Activated T-helper 1 cell treated with anti-CD3 and anti-CD28 coated beads, Interleukin-2, amount 50 U/mL, for 16 hours (primary cell): ENCODE measurements at regions not wholly inside any gene's neighbourhood (a gene's known extent, or its start where the extent isn't known, plus 50 kb on each side); places are given as distances from the start of the nearest gene placed in this dataset.
"Not testable (repeated sequence)": the region's sequence is repeated elsewhere in the genome, so short reads cannot be mapped to it uniquely, and the experiment has no call there.

Experiments used
- DNase-seq, 2 donors: peaks; one replicate each; pipeline ENCODE4 v3.0.0-alpha.2; 2020; ENCODE audit warnings: low read depth in 1 of 2, low spot score in 1 of 2

GRCh38 chr4:63302078-63302477 lies 1107.2 kb downstream of the TECRL start:
- DNase-seq, result no peak

DNA sequence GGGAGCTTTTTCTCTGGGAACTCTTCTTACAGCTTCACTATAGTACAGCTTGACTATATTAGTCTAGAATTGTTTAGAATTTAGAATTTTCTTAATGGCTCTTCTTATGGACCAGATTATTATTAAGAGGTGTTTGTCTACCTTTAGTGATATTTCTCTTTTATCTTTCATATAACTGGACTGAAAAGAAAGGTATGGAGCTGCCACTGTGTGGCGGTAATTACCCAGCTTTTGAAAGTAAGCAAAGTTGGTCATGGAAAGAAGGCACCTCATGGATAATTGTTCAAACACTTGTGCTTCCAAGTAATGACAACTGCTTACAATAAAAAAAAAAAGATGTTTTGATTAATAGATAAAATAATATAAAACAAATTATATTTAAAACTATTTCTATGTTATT lies 1112.5 kb downstream of the TECRL start:
- DNase-seq, result no peak

DNA sequence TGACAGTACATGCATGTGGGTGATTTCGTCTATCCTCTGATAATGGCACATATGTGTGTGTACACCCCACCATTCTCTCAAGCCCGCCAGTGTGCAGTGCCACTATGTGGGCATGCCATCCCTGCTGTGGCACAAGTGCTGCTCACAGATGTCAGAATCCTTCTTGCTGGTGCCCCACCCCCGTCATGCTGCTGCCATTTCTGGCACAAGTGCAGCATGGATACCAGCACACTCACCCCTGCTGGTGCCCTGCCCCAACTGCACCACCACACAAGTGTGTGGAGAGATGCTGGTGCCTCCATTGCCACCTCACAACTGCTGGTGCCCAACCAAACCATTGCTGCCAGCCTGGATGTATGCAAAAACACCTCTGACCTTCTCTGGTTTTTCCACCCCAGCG lies 1133.8 kb downstream of the TECRL start:
- no peak for DNase-seq

DNA sequence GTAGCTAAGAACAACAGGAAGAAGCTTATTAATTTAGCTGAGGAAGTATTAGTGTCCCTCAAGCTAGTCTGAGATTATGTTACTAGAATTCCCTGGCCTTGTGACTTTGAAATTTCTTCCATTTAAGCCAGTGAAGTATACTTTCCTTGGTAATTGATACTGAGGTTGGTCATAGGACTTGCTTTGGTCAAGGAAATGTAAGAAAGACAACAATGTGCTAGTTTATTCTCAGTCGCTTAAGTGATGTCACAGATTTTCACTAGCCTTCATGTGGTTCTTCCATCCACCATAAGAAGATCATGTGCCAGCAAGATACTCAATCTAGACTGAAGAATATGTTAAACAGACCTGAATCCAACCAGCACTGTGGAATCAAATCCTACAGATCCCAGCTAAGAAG lies 1140.1 kb downstream of the TECRL start:
- no peak for DNase-seq

- DNase-seq, result no peak
Observed at GRCh38 chr4:63233671-63234070, 1175.6 kb downstream of the TECRL start.

DNA sequence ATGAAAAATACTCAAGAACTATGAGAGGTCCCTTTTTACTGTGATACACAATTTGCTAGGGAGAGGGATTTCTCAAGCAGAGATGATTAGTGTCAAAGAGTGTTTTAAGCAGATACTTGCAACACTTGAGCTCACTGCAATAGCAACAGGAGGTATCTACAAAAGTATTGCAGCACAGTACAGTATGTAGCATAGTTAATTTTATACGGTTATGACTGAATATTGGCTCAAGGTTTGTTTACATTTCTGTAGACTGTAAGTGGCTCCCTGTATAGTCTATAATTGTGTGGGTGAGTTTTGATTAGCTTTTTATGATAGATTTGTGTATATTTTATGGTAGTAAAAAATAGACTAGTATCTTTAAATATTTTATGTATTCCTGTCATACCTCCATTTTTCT lies 1177.2 kb downstream of the TECRL start:
- no peak for DNase-seq

DNA sequence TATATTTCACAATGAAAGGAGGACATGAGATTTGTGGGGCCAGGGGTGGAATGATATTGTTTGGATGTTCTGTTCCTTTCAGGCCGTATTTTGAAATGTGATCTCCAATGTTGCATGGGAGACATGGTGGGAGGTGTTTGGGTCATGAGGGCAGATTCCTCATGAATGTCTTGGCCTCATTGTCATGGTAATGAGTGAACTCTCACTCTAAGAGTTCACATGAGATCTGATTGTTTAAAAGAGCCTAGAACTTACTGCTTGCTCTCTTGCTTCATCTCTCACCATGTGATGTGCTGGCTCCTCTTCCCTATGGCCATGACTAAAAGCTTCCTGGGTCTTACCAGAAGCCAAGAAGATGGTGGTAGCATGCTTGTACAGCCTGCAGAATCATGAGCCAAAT lies 1183.0 kb downstream of the TECRL start:
- DNase-seq, result no peak

DNA sequence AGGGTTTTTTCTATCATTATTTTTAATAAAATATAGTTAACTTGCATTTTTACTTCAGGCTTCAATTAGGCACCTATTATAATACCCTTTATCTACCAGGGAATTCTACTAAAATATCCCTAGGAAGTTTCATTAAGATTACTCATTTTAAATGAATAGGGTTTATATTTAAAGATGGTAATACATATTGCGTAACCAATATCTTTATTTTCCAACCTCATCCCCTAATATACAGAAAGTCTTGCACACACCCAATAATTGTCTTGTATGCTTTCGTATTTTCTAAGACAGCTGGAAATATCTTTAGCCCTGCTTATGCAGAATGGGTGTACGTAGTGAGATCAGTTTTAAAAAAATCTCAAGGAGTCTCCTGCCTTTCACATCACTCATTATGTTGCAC lies 1186.8 kb downstream of the TECRL start:
- no peak for DNase-seq

DNA sequence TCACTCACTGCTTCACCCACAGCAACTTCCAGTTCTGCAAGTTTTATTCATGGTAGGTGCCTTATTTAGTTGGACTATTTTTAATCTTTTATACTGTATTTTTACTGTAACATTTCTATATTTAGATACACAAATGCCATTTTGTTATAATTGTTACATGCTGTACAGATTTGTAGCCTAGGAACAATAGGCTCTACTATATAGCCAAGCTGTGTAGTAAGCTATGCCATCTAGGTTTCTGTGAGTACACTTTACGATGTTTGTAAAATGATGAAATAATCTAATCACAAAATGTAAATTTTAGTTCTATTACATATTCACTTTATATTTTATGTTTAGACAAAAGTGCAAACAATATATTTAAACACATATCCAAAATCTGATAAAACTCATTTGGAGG lies 1187.8 kb downstream of the TECRL start:
- no peak for DNase-seq

- no peak for DNase-seq
Observed at GRCh38 chr4:63218856-63219255, 1190.4 kb downstream of the TECRL start.

DNA sequence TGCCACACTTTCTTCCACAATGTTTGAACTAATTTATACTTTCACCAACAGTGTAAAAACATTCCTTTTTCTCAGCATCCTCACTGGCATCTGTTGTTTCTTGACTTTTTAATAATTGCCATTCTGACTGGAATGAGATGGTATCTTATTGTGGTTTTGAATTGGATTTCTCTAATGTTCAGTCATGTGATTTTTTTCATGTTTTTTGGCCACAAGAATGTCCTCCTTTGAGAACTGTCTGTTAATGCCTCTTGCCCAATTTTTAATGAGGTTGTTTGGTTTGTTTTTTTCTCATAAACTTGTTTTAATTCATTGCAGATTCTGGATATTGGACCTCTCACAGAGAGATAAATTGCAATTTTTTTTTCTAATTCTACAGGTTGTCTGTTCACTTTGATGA lies 1195.2 kb downstream of the TECRL start:
- DNase-seq, result no peak

DNA sequence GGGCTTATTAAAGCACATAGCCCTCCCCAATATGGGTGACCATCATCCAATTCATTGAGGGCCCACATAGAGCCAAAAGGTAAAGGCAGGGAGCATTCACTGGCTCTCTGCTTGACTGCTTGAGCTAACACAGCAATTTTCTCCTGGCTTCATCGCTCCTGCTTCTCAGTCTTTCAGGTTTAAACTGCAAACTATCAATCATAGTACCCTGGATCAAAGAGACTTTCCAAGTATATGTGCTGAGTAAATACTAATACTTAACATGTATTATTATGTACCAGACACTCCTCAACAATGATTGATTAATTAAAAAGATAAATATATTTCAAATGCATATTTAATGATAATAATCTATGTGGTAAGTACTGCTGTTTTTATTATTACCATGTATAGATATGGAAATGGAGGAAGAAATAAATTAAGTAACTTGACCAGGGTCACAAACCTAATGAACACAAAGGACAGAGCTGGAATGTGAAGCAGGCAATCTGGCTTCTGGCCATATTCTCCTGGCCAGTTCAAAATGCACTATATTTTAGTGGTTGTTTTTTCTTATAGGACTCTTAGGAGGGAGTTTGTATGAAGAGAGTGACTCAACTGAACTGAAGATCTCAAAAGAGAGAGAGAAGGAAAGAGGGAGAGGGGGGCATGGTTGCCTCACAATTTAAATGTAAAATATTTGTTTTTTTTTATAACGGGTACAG lies 1197.3 kb downstream of the TECRL start:
- DNase-seq, result no peak

DNA sequence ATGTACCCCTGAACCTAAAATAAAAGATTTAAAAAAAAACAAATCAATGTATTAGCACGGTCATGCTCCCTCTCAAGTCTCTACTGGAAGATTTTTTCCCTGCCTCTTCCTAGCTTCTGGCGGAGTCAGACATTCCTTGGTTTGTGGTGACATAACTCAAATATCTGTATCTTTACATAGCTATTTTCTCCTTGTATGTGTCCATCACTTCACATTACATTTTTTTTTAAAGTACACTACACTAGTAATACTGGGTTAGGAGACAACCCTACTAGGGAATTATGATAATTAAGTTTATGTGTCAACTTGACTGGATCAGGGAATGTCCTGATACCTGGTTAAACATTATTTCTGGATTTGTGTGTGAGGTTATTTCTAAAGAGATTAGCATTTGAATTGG lies 1197.9 kb downstream of the TECRL start:
- no peak for DNase-seq

GRCh38 chr4:63193029-63193428 lies 1216.2 kb downstream of the TECRL start:
- not testable (repeated sequence) for DNase-seq

DNA sequence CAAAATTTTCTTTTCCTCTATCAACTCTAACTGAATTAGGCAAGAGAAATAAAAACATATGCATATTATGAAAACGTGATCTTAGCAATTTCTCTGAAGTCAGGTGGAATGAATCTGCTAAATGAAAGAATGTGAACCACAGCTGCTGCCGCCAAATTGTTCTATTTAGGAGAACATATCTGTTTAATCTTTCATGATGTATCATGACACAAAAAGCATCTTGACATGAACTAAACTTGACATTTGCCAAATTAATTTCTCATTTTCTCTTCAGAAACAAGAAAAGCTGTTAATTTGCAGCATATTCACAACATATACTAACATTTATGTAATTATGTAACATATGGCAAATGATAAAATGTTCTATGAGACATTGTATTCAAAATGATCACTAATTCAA lies 1237.9 kb downstream of the TECRL start:
- DNase-seq, result no peak

- no peak for DNase-seq
Observed at GRCh38 chr4:63170923-63171322, 1238.3 kb downstream of the TECRL start.

- no peak for DNase-seq
Observed at GRCh38 chr4:63169836-63170235, 1239.4 kb downstream of the TECRL start.

DNA sequence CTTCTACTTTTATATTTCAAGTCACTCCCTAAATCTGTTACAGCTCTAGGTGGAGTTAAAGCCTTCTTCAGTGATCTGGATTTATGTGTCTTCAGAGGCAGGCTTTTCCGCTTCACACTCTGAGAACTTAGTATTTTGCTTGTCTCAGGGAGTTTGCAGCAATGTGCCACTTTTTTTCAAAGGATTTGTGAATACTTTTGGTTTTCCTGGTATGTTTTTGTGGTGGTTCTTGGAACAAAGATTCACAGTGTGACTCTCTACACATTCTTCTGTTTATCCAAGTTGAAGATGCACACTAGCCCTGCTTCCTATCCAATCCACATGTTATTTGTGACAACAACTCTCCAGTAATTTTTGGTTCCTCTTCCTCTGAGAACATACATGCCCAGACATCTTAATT lies 1253.7 kb downstream of the TECRL start:
- no peak for DNase-seq

DNA sequence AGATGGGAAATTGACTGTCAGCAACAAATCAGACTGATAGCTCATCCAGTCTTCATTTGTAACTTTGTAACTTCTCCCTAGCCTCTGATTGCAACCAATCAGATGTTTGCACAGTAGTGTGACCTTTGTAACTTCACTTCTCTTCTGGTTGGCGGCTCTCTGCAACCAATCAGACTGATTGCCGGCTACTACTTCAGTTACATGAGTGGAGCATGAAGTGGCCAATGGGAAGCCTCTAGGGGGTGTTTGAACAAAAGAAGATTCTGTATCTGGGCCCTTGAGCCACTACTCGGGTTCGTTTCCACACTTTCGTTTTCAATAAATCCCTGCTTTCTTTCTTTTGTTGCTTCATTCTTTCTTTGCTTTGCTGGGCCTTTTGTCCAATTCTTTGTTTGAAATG lies 1285.8 kb downstream of the TECRL start:
- no peak for DNase-seq

DNA sequence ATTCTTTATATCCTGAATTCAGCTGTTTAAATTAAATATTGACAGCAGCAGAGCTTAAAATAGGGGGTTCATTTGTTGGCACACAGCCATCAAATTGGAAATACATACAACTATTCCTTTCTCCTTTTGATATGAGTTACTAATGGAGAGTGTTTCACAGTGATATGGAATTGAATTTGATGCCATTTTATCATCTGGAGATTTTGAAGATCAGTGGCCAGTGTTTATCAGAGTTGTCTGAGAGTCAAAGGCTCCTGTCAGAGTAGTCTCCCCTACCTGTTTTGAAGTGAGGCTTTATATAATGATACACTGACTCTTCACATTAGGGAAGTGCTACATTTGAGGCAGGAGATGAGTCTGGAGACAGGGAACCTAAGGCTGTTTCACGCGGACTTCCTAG lies 1286.3 kb downstream of the TECRL start:
- no peak for DNase-seq

DNA sequence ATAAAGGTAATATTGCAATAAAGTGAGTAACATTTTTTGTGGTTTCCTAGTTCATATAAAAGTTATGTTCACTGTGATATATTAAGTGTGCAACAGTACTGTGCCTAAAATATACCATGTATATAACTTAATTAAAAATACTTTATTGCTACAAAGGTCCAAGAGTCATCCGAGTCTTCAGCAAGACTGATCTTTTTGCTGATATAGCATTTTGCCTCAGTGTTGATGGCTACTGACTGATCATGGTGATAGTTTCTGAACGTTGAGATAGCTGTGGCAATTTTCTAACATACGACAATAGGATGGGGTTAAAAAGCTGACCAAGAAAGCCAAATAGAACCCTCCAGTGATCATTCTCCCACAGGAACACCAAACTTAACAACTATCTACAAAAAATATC lies 1302.7 kb downstream of the TECRL start:
- no peak for DNase-seq

DNA sequence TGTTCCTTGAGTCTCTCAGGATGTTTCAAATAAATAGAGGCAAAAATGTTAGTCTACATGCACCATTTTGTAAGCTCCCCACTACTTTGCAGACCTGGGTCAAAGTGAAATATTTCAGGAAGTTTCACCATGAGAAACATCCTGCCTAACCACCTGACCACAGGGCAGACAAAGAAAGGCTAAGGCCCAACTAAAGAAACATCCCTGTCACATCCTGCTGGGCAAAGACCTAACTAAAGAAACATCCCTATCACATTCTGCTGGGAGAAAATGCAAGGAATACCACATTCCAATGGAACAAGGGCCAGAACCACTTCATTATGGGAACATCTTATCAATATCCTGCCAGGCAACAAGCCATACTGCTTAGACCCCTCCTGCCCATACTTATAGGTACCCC lies 1303.4 kb downstream of the TECRL start:
- no peak for DNase-seq

GRCh38 chr4:63090641-63091040 lies 1318.6 kb downstream of the TECRL start:
- DNase-seq, result no peak

- no peak for DNase-seq
Observed at GRCh38 chr4:63085091-63085490, 1324.2 kb downstream of the TECRL start.
